ENCODE measurements at regions not wholly inside any gene's neighbourhood (a gene's known extent, or its start where the extent isn't known, plus 50 kb on each side); places are given as distances from the start of the nearest gene placed in this dataset.

DNA sequence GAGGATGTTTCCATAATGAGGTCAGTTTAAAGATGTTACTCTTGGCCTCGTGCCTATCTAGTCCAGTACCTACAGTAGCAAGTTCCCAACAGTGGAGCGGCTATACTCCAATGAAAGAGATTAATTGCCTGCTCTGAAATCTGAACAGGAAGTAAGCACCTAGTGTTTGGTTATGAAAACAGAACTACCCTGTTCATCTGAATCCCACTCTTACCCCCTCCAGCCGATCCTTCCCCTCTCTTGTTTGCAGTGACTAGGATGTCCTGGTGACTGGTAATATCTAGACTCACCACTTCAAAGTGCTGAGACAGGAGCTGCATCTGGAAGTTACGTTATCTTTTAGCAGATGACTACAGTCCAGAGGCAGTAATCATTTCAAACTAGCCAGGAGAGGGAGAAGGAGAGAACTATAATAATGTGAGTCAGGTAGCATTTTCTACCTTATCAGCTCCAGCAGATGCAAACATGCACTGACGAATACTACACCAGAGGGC is 666.7 kb upstream of the NRP1 start:
- H3K4me1 Mint-ChIP-seq = no peaks in the 10 kb centered on the region
- no peaks in the 10 kb centered on the region for H3K27me3 Mint-ChIP-seq
- peaks cover 0 to 5% (median 4%) of the 10 kb centered on the region in 3 donors for H3K9me3 Mint-ChIP-seq
- H3K4me3 Mint-ChIP-seq = no peak overlapping the region
- H3K27ac Mint-ChIP-seq = no peak overlapping the region
- H3K36me3 Mint-ChIP-seq = no peaks in the 10 kb centered on the region

DNA sequence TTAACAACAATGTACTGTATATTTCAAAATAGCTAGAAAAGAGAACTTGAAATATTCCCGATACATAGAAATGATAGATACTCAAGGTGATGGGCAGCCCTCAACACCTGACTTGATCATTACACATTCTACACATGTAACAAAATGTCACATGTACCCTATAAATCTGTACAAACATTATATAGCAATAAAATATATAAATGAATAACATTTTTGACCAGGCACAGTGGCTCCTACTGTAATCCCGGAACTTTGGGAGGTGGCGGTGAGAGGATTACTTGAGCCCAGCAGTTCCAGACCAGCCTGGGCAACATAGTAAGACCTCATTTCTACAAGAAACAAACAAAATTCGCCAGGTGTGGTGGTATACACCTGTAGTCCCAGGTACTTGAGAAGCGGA is 659.5 kb upstream of the NRP1 start:
- Mint-ChIP-seq H3K27me3 (no peaks in the 10 kb centered on the region), H3K27ac (no peak overlapping the region), H3K4me1 (peaks cover 0 to 3% (median 0%) of the 10 kb centered on the region in 3 donors), H3K4me3 (no peak overlapping the region), H3K9me3 (peaks cover 1 to 13% (median 5%) of the 10 kb centered on the region in 3 donors), H3K36me3 (no peaks in the 10 kb centered on the region)

DNA sequence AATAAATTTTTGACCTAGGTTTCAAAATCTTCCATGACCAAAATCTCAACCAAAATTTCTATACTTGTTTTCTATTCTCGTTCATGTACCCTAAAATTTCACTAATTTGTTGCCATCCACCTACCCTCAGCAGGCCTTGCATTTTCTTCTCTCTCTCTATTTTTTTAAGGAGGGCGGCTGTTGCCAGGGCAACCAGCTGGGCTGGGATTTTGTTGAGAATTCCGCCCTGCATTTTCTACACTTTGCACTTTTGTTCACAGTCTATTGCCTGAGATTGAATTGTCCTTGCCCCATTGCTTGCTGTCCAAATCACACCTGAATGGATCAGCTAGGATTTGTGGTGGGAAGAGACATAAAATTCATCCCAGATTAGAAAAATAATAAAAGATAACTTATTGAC is 657.5 kb upstream of the NRP1 start:
- Mint-ChIP-seq H3K27ac (no peak overlapping the region), H3K27me3 (no peaks in the 10 kb centered on the region)

DNA sequence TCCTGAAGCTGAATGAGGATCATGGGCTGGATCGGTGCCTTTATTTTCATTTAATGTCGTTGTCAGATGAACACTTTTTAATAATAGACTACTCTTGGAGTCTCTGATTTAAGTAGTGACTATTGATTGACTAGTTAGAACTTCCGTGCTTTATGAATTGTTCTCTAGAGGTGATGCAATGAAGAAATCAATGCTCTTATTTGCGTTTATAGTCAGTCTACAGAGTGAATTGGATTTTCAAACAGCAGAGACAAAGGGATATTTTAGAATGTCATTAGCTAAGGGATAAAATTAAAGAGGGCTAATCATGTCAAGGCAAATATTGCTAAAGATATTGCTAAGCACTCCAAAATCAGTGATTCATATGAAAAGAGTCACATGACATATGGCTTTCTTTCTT is 652.0 kb upstream of the NRP1 start:
- no peaks in the 10 kb centered on the region for H3K36me3 Mint-ChIP-seq
- peaks cover 2% of the 10 kb centered on the region for H3K27me3 Mint-ChIP-seq
- H3K4me1 Mint-ChIP-seq = peaks cover 0 to 1% (median 0%) of the 10 kb centered on the region in 3 donors
- peaks cover 0 to 23% (median 6%) of the 10 kb centered on the region in 3 donors for H3K9me3 Mint-ChIP-seq
- no peak overlapping the region for H3K27ac Mint-ChIP-seq
- no peak overlapping the region for H3K4me3 Mint-ChIP-seq

More for the DNA sequence above, 657.5 kb upstream of the NRP1 start:
- Mint-ChIP-seq H3K9me3 (peaks cover 0 to 14% (median 6%) of the 10 kb centered on the region in 3 donors), H3K4me1 (peaks cover 0 to 3% (median 0%) of the 10 kb centered on the region in 3 donors), H3K36me3 (no peaks in the 10 kb centered on the region), H3K4me3 (no peak overlapping the region)

DNA sequence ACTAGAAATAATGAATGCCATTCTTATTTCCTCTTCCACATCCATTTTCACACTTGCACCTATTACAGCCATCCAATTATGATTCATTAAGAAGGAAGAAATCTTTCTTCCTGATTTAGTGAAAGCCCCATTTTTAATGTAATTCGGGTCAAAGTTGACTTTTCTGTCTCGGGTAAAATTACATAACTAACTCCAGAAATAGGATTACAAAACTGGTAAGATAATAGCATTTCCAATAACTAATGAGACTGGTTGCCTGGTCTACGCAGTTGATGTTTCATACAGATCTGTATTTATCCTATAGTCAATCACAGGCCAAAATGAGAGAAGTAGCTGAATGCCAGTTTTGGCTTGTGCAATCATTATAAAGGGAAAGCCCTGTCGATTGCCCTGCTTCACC is 651.5 kb upstream of the NRP1 start:
- H3K36me3 Mint-ChIP-seq = no peaks in the 10 kb centered on the region
- H3K9me3 Mint-ChIP-seq = peaks cover 0 to 20% (median 5%) of the 10 kb centered on the region in 3 donors
- H3K4me1 Mint-ChIP-seq = peaks cover 0 to 1% (median 0%) of the 10 kb centered on the region in 3 donors
- peaks cover 2% of the 10 kb centered on the region for H3K27me3 Mint-ChIP-seq
- no peak overlapping the region for H3K4me3 Mint-ChIP-seq
- H3K27ac Mint-ChIP-seq = no peak overlapping the region

DNA sequence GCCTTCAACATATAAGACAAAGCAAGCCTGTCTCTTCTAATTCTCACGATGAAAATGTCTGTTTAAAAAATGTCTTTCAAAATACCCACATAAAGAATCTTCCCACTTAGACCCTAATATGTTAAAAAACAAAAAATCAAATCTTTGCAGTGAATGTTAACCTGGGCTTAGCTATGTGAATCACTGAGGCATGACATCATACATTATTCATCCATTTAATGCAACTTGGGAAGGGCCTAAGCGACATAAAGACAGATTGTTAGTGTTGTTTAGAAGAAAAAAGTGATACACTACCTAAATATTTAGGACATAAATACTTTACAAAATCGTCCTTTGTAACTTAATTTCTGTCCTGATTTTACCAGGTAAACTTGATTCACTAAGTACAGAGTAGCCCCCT is 648.5 kb upstream of the NRP1 start:
- Mint-ChIP-seq H3K36me3 (no peaks in the 10 kb centered on the region), H3K4me3 (no peak overlapping the region), H3K27ac (no peak overlapping the region), H3K27me3 (peaks cover 2% of the 10 kb centered on the region), H3K9me3 (peaks cover 0 to 9% (median 2%) of the 10 kb centered on the region in 3 donors), H3K4me1 (no peaks in the 10 kb centered on the region)

DNA sequence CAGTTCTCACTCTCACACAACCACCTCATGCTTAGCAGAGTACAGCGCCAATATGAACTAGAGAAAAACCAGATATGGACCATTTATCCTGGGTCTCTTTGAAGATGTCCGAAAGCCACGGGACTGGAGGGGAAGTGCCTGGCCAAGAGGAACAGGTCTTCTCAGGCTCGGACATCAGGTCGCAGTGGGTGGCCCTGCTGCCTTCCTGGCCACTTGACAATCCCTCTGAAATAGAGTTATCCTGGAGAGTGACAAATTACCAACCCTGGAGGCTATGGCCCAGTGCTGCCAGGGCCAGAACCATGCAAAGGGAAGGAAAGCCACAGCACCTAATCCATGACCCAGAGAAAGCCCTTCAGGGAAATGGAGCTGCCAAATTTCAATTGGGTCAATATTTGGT is 646.8 kb upstream of the NRP1 start:
- Mint-ChIP-seq H3K4me1 (no peaks in the 10 kb centered on the region), H3K4me3 (no peak overlapping the region), H3K27me3 (peaks cover 2% of the 10 kb centered on the region), H3K36me3 (no peaks in the 10 kb centered on the region), H3K9me3 (peaks cover 0 to 9% (median 0%) of the 10 kb centered on the region in 3 donors), H3K27ac (no peak overlapping the region)

DNA sequence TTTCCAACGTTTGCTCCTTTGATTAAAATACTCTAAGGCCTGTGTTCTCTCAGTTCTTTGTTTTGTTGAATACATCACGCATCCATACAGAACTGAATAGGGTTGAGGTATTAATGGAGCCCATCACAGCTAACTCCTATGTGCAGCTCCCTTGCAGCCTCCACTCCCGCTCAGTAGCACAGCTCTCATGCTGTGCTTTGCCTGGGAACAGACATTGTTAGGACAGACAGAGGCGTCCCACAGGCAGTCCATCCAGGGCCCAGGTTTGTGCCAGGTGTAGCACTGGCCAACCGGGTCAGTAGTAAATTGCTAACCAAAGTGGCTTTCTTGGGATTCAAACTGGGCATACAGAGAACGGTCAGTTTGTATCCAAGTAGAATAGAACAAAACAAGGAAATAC is 644.7 kb upstream of the NRP1 start:
- no peak overlapping the region for H3K4me3 Mint-ChIP-seq
- H3K27ac Mint-ChIP-seq = no peak overlapping the region
- no peaks in the 10 kb centered on the region for H3K4me1 Mint-ChIP-seq
- H3K27me3 Mint-ChIP-seq = peaks cover 2% of the 10 kb centered on the region
- H3K9me3 Mint-ChIP-seq = no peaks in the 10 kb centered on the region
- no peaks in the 10 kb centered on the region for H3K36me3 Mint-ChIP-seq

DNA sequence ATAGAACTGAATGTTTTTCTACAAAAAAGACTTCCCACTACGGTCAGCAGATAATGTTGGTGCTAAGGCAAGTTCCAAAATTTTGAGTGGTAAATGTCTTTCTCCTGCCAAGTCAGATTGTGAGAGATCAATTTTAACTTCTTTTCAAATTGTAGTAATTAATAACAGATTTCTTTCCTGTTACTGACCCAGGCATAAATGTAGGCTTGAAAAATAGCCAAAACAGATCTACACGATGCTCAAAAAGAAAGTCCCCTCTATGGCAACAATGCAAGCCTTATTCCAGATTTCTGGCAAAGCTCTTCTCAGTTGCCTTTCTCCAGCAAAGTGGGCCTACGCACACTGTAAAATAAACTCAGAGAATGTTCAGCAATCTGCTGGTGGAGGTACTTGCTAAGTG is 641.0 kb upstream of the NRP1 start:
- H3K36me3 Mint-ChIP-seq = no peaks in the 10 kb centered on the region
- no peak overlapping the region for H3K4me3 Mint-ChIP-seq

DNA sequence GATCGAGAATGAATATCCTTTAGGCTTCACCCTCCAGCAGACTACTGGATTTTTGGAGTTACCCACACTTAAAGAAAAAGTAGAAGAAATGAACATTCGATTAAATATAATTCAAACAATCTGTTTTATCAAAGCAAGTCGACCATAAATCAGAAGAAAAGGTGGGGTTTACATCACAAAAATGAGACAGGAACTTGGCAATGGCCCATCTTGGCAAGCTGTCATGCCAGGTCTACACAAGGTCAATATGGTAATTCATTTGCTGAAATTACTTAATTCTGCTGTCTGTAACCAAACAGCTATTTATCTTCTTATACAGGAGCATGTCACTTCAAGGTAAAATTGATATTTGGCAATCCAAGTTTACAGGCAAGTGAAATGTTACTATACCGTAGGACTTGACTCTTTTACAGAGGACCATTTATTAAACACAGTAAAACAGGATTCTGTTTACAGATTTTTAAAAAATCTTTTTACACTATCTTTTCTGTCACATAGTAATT is 640.6 kb upstream of the NRP1 start:
- H3K36me3 Mint-ChIP-seq = no peaks in the 10 kb centered on the region
- no peak overlapping the region for H3K4me3 Mint-ChIP-seq
- no peak overlapping the region for H3K27ac Mint-ChIP-seq
- peaks cover 0 to 2% (median 0%) of the 10 kb centered on the region in 3 donors for H3K4me1 Mint-ChIP-seq
- no peaks in the 10 kb centered on the region for H3K27me3 Mint-ChIP-seq
- H3K9me3 Mint-ChIP-seq = peaks cover 2 to 5% (median 4%) of the 10 kb centered on the region in 3 donors

More for the DNA sequence above, 641.0 kb upstream of the NRP1 start:
- no peak overlapping the region for H3K27ac Mint-ChIP-seq
- no peaks in the 10 kb centered on the region for H3K27me3 Mint-ChIP-seq
- peaks cover 0 to 2% (median 0%) of the 10 kb centered on the region in 3 donors for H3K4me1 Mint-ChIP-seq
- H3K9me3 Mint-ChIP-seq = peaks cover 2 to 5% (median 4%) of the 10 kb centered on the region in 3 donors

DNA sequence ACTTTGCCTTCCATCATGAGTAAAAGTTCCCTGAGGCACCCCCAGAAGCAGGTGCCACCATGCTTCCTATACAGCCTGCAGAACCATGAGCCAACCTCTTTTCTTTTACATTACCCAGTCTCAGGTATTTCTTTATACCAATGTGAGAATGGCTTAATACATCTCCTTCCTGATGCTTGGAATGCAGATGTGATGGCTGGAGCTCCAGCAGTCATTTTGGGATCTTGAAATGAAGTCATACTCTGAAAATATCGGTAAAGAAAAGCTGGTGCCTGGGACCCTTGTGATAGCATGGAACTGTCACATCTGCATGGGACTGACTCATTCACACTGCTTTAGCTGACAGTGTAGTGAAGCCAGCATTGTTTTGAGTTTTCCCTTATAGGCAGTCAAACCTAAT is 634.5 kb upstream of the NRP1 start:
- H3K27me3 Mint-ChIP-seq = no peaks in the 10 kb centered on the region
- no peak overlapping the region for H3K4me3 Mint-ChIP-seq
- H3K9me3 Mint-ChIP-seq = peaks cover 5 to 17% (median 13%) of the 10 kb centered on the region in 3 donors
- H3K36me3 Mint-ChIP-seq = no peaks in the 10 kb centered on the region
- H3K27ac Mint-ChIP-seq = no peak overlapping the region
- peaks cover 0 to 2% (median 0%) of the 10 kb centered on the region in 3 donors for H3K4me1 Mint-ChIP-seq

DNA sequence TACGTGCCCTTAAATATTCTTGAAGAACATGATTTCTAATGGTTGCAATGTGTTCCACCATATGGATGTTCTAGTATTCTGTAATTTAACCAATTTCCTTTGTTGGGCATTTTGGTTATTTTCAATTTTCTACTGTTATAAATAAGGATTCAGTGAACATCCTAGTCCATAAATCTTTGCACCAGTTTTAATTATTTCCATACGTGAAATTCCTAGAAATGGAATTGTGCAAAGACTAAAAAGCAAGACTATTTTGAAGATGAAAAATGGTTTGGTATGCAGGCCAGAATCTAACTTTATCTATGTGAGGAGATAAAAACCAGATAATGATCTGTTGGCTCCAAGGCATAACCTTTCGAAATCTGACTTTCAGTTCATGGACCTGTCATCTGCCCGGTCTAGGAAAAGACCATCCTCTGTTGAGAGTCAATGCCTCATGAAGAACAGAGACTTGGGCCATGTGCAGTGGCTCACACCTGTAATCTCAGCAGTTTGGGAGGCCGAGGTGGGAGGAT is 633.2 kb upstream of the NRP1 start:
- no peaks in the 10 kb centered on the region for H3K36me3 Mint-ChIP-seq
- no peak overlapping the region for H3K27ac Mint-ChIP-seq
- H3K4me3 Mint-ChIP-seq = no peak overlapping the region
- H3K27me3 Mint-ChIP-seq = no peaks in the 10 kb centered on the region
- H3K9me3 Mint-ChIP-seq = peaks cover 5 to 17% (median 13%) of the 10 kb centered on the region in 3 donors
- peaks cover 0 to 2% (median 0%) of the 10 kb centered on the region in 3 donors for H3K4me1 Mint-ChIP-seq

DNA sequence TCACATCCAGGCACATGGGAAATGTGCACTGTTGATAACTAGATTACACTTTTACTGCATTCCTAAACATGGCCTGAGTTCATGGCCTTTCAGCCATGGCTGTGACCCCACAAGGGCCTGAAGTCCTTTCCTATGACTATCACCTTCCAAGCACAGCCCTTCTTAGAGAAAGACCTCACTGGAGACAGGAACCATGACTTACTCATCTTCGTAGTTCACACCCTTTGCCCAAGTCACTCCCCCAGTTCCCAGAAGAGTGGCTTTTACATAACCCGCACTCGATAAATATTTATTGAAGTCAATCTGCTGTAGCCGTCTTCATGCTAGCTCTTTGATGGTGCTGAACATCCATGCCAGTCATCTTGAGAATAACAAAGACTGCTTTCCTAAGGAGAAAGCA is 632.5 kb upstream of the NRP1 start:
- Mint-ChIP-seq H3K9me3 (peaks cover 5 to 17% (median 13%) of the 10 kb centered on the region in 3 donors), H3K27ac (no peak overlapping the region), H3K4me3 (no peak overlapping the region), H3K4me1 (peaks cover 0 to 2% (median 0%) of the 10 kb centered on the region in 3 donors), H3K36me3 (no peaks in the 10 kb centered on the region), H3K27me3 (no peaks in the 10 kb centered on the region)

DNA sequence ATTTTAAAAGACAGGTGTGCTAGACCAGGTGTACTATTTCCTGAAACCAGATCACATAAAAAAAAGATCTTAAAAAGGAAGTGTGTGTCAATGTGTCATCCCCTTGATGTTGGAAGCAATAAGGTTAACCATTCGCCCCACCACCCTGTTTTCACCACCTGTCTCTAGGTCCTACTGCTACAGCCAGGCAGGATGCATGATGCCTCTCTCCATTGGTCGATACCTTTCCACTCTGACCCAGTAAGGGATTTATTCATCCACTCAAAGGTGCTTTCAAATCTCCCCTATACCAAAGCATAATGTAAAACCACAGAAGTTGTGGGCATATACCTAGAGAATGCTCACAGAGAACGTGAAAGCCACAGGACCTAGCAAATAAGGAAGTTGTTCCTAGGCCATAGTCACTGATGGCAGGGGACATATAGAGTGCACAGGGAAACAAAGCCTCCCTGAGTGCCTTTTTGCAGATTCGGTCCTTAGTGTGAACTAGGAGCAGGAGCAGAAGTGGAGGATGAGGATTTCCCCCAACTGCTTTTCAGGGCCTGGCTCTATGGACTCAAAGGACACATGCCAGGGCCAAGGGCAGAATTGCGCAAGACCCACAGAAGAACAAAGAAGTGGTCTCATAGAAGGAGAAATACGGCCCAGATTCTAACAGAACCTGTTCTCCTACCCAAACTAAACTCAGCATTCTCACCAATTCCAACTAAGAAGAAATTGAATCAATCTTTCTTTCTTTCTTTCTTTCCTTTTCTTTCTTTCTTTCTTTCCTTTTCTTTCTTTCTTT is 631.5 kb upstream of the NRP1 start:
- Mint-ChIP-seq H3K4me3 (no peak overlapping the region), H3K27ac (no peak overlapping the region), H3K9me3 (peaks cover 3 to 12% (median 10%) of the 10 kb centered on the region in 3 donors), H3K4me1 (no peaks in the 10 kb centered on the region), H3K36me3 (no peaks in the 10 kb centered on the region), H3K27me3 (no peaks in the 10 kb centered on the region)

DNA sequence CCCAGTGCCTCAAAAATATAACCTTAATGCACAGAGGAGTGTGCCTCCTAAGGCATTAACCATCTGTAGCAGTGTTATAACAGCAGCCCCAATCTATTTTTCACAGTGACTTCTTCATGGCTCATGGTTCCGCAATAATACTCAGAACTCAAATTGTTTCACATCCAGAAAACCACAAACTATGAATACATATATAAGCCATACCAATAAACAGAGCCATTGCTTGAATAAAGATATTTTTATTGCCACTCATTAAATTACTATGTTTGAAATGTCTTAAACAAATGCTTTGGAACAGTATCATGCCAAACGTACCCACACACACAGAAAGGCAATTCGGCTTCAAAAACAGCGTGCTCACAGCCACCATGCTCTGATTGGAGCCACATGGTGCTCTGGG is 629.3 kb upstream of the NRP1 start:
- Mint-ChIP-seq H3K9me3 (peaks cover 3 to 8% (median 4%) of the 10 kb centered on the region in 3 donors), H3K4me3 (no peak overlapping the region), H3K36me3 (no peaks in the 10 kb centered on the region), H3K27ac (no peak overlapping the region), H3K27me3 (no peaks in the 10 kb centered on the region), H3K4me1 (no peaks in the 10 kb centered on the region)
